HCT116 (cell line): ENCODE measurements at regions not wholly inside any gene's neighbourhood (a gene's known extent, or its start where the extent isn't known, plus 50 kb on each side); places are given as distances from the start of the nearest gene placed in this dataset.

Experiments used
- ATAC-seq: fragments of 200-7000 bp; cut with Tn5 transposase; 2 replicates; pipeline ENCODE4 v1.9.1; 2020; ENCODE audit warnings: mild to moderate bottlenecking, moderate library complexity
- BruUV-seq: library from RNA; stranded (reverse); fragments of 400-500 nt; replicated peaks from 2 replicates; lab custom pipeline; 2021; lab: Mats Ljungman, UMichigan
- CTCF ChIA-PET: fragments of 300-600 bp; sonication (Branson Sonifier 250); formaldehyde crosslinking; loops from one replicate; lab custom pipeline; 2021; ENCODE audit warnings: antibody characterized with exemption; lab: Charles Lee
- POLR2A ChIA-PET: fragments of 300-600, 350-600 bp; sonication (Branson Sonifier 250); formaldehyde crosslinking; loops from one replicate; lab custom pipeline; 2021; ENCODE audit warnings: antibody characterized with exemption; lab: Charles Lee
- RAD21 ChIA-PET, 2 experiments: fragments of 300-600 bp; sonication (Branson Sonifier 250); formaldehyde crosslinking; loops; one replicate each; lab custom pipeline; 2023; ENCODE audit warnings: low total read pairs in 2 of 2; ENCODE audit not compliant: uncharacterized antibody in 2 of 2, unreplicated experiment in 2 of 2, low non-redundant PET in 1 of 2; lab: Charles Lee
- DNase-seq: peaks from one replicate; pipeline ENCODE4 v3.0.0-alpha.2; 2010; ENCODE audit warnings: low read depth, low spot score
- H2AFZ ChIP-seq: fragments of 200-600 bp; shearing (Covaris generic), sonication (generic); 2 replicates; pipeline ENCODE4 v1.6.1; 2017; ENCODE audit warnings: low read depth, mixed run types, mixed read lengths, antibody characterized with exemption, low read length; ENCODE audit not compliant: poor library complexity, severe bottlenecking
- H3K27ac ChIP-seq: 2 replicates; pipeline ENCODE4 v1.5.1; 2012; ENCODE audit warnings: low read depth, low read length
- H3K27me3 ChIP-seq: fragments of 200-600 bp; sonication (generic); 2 replicates; pipeline ENCODE4 v1.6.1; 2016; ENCODE audit warnings: mixed run types, low read length, mixed read lengths; ENCODE audit not compliant: insufficient read depth
- H3K36me3 ChIP-seq, 2 experiments: fragments of 200-500 bp in 1 of 2; fragments of 200-600 bp in 1 of 2; sonication (Bioruptor generic) in 1 of 2; sonication (generic) in 1 of 2; 2 replicates each; pipeline versions ENCODE4 v1.5.1 to v1.6.1; 2014 to 2016; ENCODE audit warnings: low read length in 2 of 2, inconsistent platforms in 1 of 2, mixed read lengths in 1 of 2, mixed run types in 1 of 2; ENCODE audit not compliant: insufficient read depth in 2 of 2, control insufficient read depth in 1 of 2
- H3K4me1 ChIP-seq, 2 experiments: fragments of 200-600 bp in 1 of 2; sonication (generic) in 1 of 2; 2 replicates each; pipeline versions ENCODE4 v1.5.1 to v1.6.1; 2012 to 2017; ENCODE audit warnings: low read length in 2 of 2, inconsistent platforms in 1 of 2, mild to moderate bottlenecking in 1 of 2, mixed read lengths in 1 of 2, mixed run types in 1 of 2, moderate library complexity in 1 of 2; ENCODE audit not compliant: insufficient read depth in 2 of 2, control insufficient read depth in 1 of 2
- H3K4me2 ChIP-seq: fragments of 200-600 bp; sonication (generic); 2 replicates; pipeline ENCODE4 v1.6.1; 2017; ENCODE audit warnings: mixed run types, low read length, mixed read lengths
- H3K4me3 ChIP-seq, 2 experiments: fragments of 200-600 bp in 1 of 2; sonication (generic) in 1 of 2; replicated peaks in 1 of 2; 2 replicates each; pipeline ENCODE4 v1.5.1; 2011 to 2016; ENCODE audit warnings: low read length in 2 of 2, control low read depth in 1 of 2, low read depth in 1 of 2, mild to moderate bottlenecking in 1 of 2, mixed read lengths in 1 of 2, mixed run types in 1 of 2
- H3K79me2 ChIP-seq: fragments of 200-600 bp; sonication (generic); 2 replicates; pipeline ENCODE4 v1.6.1; 2017; ENCODE audit warnings: mild to moderate bottlenecking, mixed run types, low read length, moderate library complexity, mixed read lengths; ENCODE audit not compliant: insufficient read depth
- H3K9ac ChIP-seq: fragments of 200-600 bp; sonication (generic); 2 replicates; pipeline ENCODE4 v1.6.1; 2016; ENCODE audit warnings: low read length, mixed read lengths
- H3K9me2 ChIP-seq: fragments of 200-600 bp; sonication (generic), shearing (Covaris generic); 2 replicates; pipeline ENCODE4 v1.6.1; 2017; ENCODE audit warnings: mixed run types, mild to moderate bottlenecking, moderate library complexity; ENCODE audit not compliant: insufficient read depth
- H3K9me3 ChIP-seq, 2 experiments: fragments of 200-500 bp in 1 of 2; fragments of 200-600 bp in 1 of 2; sonication (Bioruptor generic) in 1 of 2; sonication (generic) in 1 of 2; 2 replicates each; pipeline ENCODE4 v1.6.1; 2014 to 2017; ENCODE audit warnings: low read length in 2 of 2, mixed read lengths in 2 of 2, inconsistent platforms in 1 of 2, low read depth in 1 of 2, mild to moderate bottlenecking in 1 of 2, mixed run types in 1 of 2, moderate library complexity in 1 of 2; ENCODE audit not compliant: control insufficient read depth in 1 of 2, insufficient read depth in 1 of 2
- H4K20me1 ChIP-seq: fragments of 200-600 bp; sonication (generic), shearing (Covaris generic); 2 replicates; pipeline ENCODE4 v1.6.1; 2017; ENCODE audit warnings: mixed run types, mild to moderate bottlenecking, moderate library complexity; ENCODE audit not compliant: insufficient read depth
- CBX3 ChIP-seq: IDR thresholded peaks from 2 replicates; pipeline ENCODE4 v1.6.1; 2012; ENCODE audit warnings: low read depth
- CTCF ChIP-seq, 3 experiments: fragments of 200-600 bp in 1 of 3; sonication (generic) in 1 of 3; IDR thresholded peaks in 2 of 3; conservative IDR thresholded peaks in 1 of 3; 2 replicates each; pipeline ENCODE4 v1.5.1; 2012 to 2017; ENCODE audit warnings: low read depth in 2 of 3, low read length in 2 of 3, antibody characterized with exemption in 1 of 3, borderline replicate concordance in 1 of 3, control low read depth in 1 of 3, mild to moderate bottlenecking in 1 of 3, mixed read lengths in 1 of 3, mixed run types in 1 of 3, moderate library complexity in 1 of 3; ENCODE audit not compliant: insufficient read depth in 1 of 3
- EZH2 ChIP-seq: fragments of 200-600 bp; sonication (generic); IDR thresholded peaks from 2 replicates; pipeline ENCODE4 v1.6.1; 2017; ENCODE audit warnings: antibody characterized with exemption, mixed run types
- JUND ChIP-seq: IDR thresholded peaks from 2 replicates; pipeline ENCODE4 v1.6.1; 2012
- POLR2AphosphoS5 ChIP-seq: IDR thresholded peaks from 2 replicates; pipeline ENCODE4 v1.6.1; 2011; ENCODE audit warnings: mild to moderate bottlenecking, low read depth, low read length, moderate library complexity
- TCF7L2 ChIP-seq: IDR thresholded peaks from 2 replicates; pipeline ENCODE4 v1.7.0; 2011; ENCODE audit warnings: borderline replicate concordance, inconsistent platforms; ENCODE audit not compliant: insufficient read depth, insufficient read length; ENCODE audit errors: extremely low read depth
- ZFX ChIP-seq: fragments of 450-650 bp; IDR thresholded peaks from 2 replicates; pipeline ENCODE4 v1.6.1; 2017
- intact Hi-C: fragments of 100-400 bp; cut with micrococcal nuclease; formaldehyde crosslinking; loops from 2 replicates; pipeline ENCODE4 v1.10.0; 2022
- TF ChIP-seq, protein P1 (sequence below): IDR thresholded peaks from 2 replicates; pipeline ENCODE4 v1.6.1; 2012

DNA sequence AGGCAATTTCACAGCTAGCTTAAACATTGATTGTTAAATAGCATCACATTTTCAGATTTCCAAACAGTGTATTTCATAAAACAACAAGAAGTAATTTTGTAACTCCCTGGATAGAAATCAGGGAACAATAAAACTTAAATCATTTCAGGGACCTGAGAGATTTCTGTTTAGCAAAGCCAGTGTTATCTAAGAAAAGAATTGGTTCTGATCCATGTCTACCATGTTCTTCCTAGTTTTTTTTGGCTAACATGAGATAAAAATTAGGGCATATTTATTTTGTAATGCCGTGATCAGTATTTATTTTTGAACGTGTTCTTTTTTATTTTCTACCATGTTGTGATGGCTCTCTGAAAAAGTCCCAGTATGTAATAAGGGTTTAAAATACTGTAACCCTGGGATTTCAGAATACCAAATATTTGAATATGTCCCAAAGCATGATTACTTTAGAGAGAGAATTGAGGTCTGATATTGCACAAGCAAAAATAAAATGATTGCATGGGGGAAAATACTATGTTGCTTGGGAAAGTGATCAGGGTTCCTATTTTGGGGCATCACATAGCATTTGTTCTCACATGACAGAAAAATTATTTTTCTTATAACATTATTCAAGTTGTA, 188.7 kb upstream of the CEP162 start:
- ATAC-seq: no peak

More for the DNA sequence above, 188.7 kb upstream of the CEP162 start:
- Histone ChIP-seq H3K4me3 (no peak overlapping the region), H3K27me3 (peaks cover 29% of the 10 kb centered on the region), H3K36me3 (no peaks in the 10 kb centered on the region), H3K9ac (no peak overlapping the region), H3K9me3 (no peaks in the 10 kb centered on the region), H4K20me1 (no peaks in the 10 kb centered on the region), H3K27ac (no peak overlapping the region), H2AFZ (no peak overlapping the region), H3K79me2 (no peaks in the 10 kb centered on the region), H3K4me2 (no peak overlapping the region), H3K4me1 (no peaks in the 10 kb centered on the region), H3K9me2 (no peaks in the 10 kb centered on the region)
- no TSS peak for BruUV-seq
- intact Hi-C loops: loop anchor here (10.0 kb wide), 1 partner anchor 531 kb away; no protein-coding TSS in a partner anchor
- no peak for DNase-seq
- no peak for TF ChIP-seq EZH2
- TF ChIP-seq, protein P1, sequence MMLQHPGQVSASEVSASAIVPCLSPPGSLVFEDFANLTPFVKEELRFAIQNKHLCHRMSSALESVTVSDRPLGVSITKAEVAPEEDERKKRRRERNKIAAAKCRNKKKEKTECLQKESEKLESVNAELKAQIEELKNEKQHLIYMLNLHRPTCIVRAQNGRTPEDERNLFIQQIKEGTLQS: no peak
- TF ChIP-seq ZFX: no peak
- no peak for TF ChIP-seq CTCF (IDR thresholded peaks at IDR 0.05 in 2 of 3, conservative IDR thresholded peaks at IDR 0.05 in 1 of 3; ENCODE audit: borderline replicate concordance in 1 of 3, insufficient read depth in 1 of 3, low read depth in 2 of 3, low read length in 2 of 3)
- TF ChIP-seq TCF7L2: no peak
- no peak for TF ChIP-seq JUND
- TF ChIP-seq POLR2AphosphoS5: no peak
- TF ChIP-seq CBX3: no peak
- ChIA-PET RAD21 (no interaction called here), POLR2A (no interaction called here), CTCF (no interaction called here)
